GM21737 (cell line): ENCODE measurements at regions not wholly inside any gene's neighbourhood (a gene's known extent, or its start where the extent isn't known, plus 50 kb on each side); places are given as distances from the start of the nearest gene placed in this dataset.
A peak's percentile ranks its signal among the peaks of the same experiment; 100 is the strongest.
"Not testable (repeated sequence)": the region's sequence is repeated elsewhere in the genome, so short reads cannot be mapped to it uniquely, and the experiment has no call there.

Experiments
- ATAC-seq: cut with Tn5 transposase; IDR thresholded peaks from one replicate; pipeline ENCODE4 v1.9.1; 2021; ENCODE audit warnings: mild to moderate bottlenecking, moderate library complexity; ENCODE audit not compliant: unreplicated experiment

GRCh38 chr20:53655625-53656292, 62.1 kb upstream of the ZNF217 start:
- no peak for ATAC-seq

DNA sequence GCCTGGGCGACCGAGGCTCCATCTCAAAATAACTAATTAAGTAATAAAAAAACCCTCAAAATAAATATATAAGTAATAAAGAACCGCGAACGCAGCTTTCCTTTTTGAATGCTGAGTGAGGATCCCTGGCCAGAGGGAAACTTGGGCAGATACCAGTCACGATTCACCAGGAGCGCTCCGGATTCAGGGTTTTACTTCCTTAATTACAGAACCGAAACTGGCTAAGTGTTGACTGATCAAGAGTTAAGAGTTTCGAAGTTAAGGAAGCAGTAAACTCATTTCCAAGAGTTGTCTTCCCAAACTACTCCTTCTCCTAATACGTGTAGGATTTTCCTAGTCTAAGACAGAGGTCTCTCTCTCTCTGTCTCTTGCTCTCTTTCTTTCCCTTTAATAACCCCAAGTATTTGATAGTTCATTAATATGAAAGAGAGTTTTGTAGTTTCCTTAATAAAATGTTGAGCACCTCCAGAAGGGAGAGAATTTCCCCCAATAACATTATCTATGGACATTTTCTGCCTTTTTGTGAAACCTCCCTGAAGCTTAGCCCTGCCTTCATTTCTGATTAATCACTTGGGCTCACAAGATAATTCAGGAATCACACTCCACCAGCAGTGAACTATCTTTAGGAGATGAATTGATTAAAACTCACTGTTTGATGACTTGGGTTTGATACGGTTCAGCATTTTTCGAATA, 61.4 kb upstream of the ZNF217 start:
- ATAC-seq = no peak

DNA sequence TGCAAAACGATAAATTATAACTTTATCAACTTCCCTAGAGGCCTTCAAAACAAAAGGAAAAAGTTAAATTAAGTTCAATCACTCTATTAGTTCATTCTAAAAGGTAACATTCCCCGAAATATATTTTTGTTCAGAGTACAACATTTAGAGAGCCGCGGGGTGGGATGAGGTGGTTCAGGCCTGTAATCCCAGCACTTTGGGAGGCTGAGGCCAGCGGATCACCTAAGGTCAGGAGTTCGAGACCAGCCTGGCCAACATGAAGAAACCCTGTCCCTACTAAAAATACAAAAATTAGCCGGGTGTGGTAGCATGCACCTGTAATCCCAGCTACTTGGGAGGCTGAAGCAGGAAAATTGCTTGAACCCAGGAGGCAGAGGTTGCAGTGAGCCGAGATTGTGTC, 60.9 kb upstream of the ZNF217 start:
- not testable (repeated sequence) for ATAC-seq

GRCh38 chr20:53652859-53653517, 59.3 kb upstream of the ZNF217 start:
- no peak for ATAC-seq

GRCh38 chr20:53652090-53652858, 58.6 kb upstream of the ZNF217 start:
- peak; percentile 52 for ATAC-seq

- ATAC-seq = not testable (repeated sequence)
These were observed 55.9 kb upstream of the ZNF217 start for GRCh38 chr20:53649493-53649892.

DNA sequence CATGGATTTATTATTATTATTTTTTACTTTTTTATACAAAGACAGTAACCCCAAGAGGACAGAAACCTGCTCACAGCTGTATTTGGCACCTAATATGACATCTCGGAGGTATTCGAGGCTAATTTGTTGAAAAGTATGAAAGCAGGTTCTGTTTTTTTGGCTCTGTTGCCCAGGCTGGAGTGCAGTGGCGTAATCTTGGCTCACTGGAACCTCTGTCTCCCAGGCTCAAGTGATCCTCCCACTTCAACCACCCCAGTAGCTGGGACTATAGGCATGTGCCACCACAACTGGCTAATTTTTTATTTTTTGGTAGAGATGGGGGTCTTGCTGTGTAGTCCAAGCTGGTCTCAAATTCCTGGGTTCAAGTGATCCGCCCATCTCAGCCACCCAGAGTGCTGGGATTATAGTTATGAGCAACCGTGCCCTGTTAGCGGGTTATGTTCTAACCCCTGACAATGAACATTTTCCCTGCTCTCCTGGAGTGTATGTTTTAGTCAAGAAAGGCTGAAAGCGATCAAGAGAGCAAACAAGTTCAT, 53.7 kb upstream of the ZNF217 start:
- no peak for ATAC-seq

- no peak for ATAC-seq
These were observed 52.9 kb upstream of the ZNF217 start for GRCh38 chr20:53646550-53646949.

DNA sequence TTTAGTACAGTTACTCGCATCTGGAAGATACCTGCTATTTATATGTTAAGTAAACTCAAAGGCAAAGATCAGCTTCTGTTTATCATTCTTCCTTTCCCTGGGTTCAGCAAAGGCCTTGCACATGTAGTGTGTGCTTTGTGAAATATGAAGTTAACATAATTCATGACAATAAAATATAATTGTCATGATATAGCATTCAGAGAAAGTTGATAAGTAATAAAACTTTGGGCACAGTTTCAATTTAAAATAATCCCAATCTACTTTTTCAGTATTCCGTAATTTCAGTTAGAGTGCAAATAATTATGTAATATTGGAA, 51.9 kb upstream of the ZNF217 start:
- no peak for ATAC-seq

DNA sequence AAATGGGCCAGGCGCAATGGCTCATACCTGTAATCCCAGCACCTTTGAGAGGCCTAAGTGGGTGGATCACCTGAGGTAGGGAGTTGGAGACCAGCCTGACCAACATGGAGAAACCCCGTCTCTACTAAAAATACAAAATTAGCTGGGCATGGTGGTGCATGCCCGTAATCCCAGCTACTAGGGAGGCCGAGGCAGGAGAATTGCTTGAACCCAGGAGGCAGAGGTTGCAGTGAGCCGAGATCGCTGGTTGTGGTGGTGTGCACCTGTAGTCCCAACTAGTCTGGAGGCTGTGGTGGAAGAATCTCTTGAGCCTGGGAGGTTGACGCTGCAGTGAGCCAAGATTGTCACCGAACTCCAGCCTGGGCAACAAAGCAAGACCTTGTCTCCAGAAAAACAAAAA, 50.5 kb upstream of the ZNF217 start:
- ATAC-seq = not testable (repeated sequence)
